ENCODE measurements at regions not wholly inside any gene's neighbourhood (a gene's known extent, or its start where the extent isn't known, plus 50 kb on each side); places are given as distances from the start of the nearest gene placed in this dataset.

GRCh38 chr3:193048127-193048526 is 130.5 kb upstream of the MB21D2 start:
- TF ChIP-seq TAF1 (IDR thresholded peaks at IDR 0.05; ENCODE audit: low read depth, low read length) = no peak
- no peak for TF ChIP-seq POLR2A (IDR thresholded peaks at IDR 0.05; ENCODE audit: low read depth, low read length)
- no peak for TF ChIP-seq POU2F2 (IDR thresholded peaks at IDR 0.05; ENCODE audit: low read depth, low read length)
- TF ChIP-seq POLR2AphosphoS5 (IDR thresholded peaks at IDR 0.05; ENCODE audit: low read depth, low read length) = no peak
- no peak for TF ChIP-seq PAX5 (IDR thresholded peaks at IDR 0.05; ENCODE audit: insufficient read depth, low read length, severe bottlenecking)
- no peak for TF ChIP-seq SPI1 (IDR thresholded peaks at IDR 0.05; ENCODE audit: low read depth, low read length)
